ENCODE measurements at regions not wholly inside any gene's neighbourhood (a gene's known extent, or its start where the extent isn't known, plus 50 kb on each side); places are given as distances from the start of the nearest gene placed in this dataset.

DNA sequence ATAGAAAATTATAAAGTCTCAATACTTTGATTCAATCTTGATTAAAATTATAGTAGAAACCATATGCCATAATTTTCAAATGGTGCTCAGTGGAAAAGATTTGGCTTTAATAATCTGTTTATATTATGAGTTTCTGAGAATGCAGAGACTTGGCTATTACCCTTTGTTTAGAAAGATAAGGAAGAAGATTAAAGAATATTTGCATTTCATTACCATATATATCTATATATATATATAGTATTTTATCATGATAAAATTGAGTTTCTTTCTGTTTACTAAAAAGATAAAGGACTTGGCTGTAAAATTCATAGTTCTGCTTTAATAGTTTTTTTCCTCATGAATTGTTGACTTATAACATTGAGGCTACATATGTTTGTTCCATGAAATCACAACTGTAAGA lies 679.3 kb upstream of the MAP3K7 start:
- TF ChIP-seq CTCF (IDR thresholded peaks at IDR 0.05) (no peak), POLR2A (IDR thresholded peaks at IDR 0.05) (no peak)

Data from thyroid gland (tissue), 4 donors.